T-helper 1 cell treated with Interleukin-12 subunit alpha and Interleukin-12 subunit beta and Interleukin-4 antibody, amounts not matched to agents 30 ng/mL and 1 ng/mL, for 36 hours (primary cell): ENCODE measurements at regions not wholly inside any gene's neighbourhood (a gene's known extent, or its start where the extent isn't known, plus 50 kb on each side); places are given as distances from the start of the nearest gene placed in this dataset.
"Not testable (repeated sequence)": the region's sequence is repeated elsewhere in the genome, so short reads cannot be mapped to it uniquely, and the experiment has no call there.

Experiments used
- intact Hi-C: fragments of 100-400 bp; cut with micrococcal nuclease; formaldehyde crosslinking; loops from one replicate; pipeline ENCODE4 v1.15.1; 2024

DNA sequence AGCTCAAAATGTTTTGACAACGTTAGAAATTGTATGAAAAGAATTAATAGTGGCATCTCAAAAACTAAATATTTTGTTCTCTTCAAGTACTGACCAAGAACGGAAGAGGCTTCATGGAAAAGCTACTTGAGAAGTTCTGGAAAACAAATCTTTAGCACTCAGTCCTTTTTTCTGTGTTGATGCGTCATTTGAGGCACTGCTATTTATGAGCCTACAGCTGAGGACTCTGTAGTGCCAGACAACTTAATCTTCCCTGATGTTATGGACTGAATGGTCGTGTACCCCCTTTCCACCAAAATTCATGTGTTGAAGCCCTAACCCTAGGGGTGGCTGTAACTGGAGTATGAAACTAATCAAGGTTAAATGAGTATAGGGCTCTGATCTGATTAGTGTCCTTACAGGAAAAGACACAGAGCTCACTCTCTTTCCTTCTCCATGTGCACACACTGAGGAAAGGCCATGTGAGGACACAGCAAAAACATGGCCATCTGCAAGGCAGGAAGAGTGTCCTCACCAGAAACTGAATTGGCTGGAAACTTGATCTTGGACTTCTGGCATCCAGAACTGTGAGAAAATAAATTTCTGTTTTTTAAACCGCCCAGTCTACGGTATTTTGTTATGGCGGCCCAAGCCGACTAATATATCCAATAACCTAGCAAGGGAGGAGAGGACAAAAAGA is 337.0 kb upstream of the CLEC14A start:
- intact Hi-C loops, result no loop called here

DNA sequence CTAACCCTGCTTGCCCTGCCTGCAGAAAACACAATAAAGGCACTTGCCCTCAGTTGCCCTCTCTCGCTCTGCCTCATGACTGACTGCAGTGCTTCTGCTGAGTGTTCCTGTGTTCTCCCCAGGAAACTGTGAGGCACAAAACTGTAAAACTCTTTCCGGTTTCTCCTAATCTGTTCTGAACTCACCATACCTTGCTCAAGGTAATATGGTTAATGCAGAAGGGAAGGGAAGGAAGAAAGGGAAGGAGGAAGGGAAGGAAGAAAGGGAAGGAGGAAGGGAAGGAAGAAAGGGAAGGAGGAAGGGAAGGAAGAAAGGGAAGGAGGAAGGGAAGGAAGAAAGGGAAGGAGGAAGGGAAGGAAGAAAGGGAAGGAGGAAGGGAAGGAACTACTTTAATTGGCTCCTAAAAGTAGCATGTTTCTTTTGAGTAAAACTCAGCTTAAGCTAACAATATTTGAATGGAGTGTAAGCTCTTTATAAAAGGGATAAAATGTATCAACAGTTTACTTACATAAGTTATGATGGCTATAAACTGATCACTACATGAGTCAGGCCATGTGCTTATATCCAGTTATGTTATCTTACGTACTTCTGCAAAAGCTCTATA is 334.0 kb upstream of the CLEC14A start:
- intact Hi-C loops, result no loop called here

DNA sequence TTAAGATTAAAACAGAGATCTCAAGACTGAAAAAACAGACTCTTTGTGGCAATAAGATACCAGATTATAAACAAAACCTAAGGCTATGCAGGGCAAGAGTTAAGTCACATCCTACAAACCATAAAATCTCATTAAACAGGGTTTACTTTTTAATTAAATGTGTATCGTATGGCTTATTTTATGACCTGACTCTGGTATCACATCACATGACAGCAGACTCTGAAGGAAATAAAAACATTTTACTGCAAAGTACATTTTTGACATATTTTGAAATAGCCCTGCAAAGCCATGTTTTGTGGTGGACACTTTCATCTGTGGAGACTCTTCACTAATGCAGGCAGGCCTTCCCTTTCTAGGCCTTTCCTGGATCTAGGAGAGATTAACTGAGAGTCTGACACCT is 327.6 kb upstream of the CLEC14A start:
- intact Hi-C loops, result no loop called here

- intact Hi-C loops, result no loop called here
Measured at GRCh38 chr14:38578278-38578681, 322.4 kb upstream of the CLEC14A start.

DNA sequence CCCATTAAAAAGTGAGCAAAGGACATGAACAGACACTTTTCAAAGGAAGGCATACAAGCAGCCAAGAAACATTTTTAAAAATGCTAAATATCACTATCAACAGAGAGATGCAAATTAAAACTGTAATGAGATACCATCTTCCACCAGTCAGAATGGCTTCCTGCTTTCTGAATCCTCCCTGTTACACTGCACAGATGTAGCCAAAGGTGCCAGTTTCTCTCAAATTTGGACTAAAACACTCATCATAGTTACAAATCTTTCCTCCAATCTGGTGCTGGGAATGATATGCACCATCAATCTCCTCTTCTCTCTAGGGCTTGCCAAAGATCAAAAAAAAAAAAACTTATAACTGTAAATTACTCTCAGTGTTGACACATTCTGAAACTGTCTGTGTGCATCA is 311.8 kb upstream of the CLEC14A start:
- intact Hi-C loops, result no loop called here

DNA sequence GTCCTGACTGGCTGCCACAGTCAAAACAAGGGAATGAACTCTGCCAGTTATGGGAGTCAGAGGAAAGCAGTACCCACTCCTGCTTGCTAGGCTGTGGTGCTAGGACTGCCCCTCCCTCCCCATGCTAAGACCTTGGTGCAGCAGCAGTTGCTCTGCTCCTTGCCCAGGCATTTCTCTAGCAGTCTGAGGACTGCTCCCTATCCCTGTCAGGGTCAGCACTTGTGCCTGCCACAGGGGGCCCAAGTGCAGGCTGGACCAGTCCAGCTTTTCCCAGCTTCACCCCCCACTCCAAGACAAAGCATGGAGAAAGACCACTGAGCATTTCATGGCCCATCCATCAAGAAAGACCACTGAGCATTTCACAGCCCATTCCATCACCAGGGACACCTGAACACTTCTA is 305.8 kb upstream of the CLEC14A start:
- intact Hi-C loops, result no loop called here

DNA sequence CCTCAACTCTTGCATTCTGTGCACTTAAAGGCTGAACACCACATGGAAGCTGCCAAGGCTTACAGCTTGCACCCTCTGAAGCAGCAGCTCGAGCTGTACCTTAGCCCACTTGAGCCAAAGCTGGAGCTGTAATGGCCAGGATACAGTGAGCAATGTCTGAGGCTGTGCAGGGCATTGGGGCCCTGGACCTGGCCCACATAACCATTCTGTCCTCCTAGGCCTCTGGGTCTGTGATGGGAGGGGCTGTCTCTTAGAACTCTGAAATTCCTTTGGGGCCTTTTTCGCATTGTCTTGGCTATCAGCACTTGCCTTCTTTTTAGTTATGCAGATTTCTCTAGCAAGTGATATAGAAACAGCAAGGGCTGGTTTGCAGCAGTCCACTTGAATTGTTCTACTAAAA is 303.8 kb upstream of the CLEC14A start:
- intact Hi-C loops, result no loop called here

- intact Hi-C loops, result not testable (repeated sequence)
Measured at GRCh38 chr14:38557391-38557790, 301.5 kb upstream of the CLEC14A start.

DNA sequence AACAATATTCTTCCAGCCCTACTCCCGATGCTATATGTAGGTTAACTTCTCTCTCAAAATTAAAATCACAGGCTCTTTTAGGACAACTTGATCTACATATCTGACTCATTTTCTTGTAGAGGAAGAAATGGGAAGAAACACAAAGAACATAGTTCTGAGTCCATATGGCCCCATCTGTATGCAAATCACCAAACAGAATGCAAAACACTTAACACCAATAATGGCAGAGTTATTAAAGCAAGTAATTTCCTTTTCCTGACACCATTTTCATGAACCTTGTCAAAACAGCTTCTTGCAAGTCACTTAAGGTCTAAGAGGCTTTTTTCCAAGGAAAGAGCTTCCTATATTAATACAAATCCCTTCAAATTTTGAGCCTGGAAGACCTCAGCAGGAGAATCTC is 300.4 kb upstream of the CLEC14A start:
- intact Hi-C loops, result no loop called here

- intact Hi-C loops, result no loop called here
Measured at GRCh38 chr14:38554026-38554425, 298.1 kb upstream of the CLEC14A start.

- intact Hi-C loops, result no loop called here
Measured at GRCh38 chr14:38553586-38553985, 297.7 kb upstream of the CLEC14A start.

DNA sequence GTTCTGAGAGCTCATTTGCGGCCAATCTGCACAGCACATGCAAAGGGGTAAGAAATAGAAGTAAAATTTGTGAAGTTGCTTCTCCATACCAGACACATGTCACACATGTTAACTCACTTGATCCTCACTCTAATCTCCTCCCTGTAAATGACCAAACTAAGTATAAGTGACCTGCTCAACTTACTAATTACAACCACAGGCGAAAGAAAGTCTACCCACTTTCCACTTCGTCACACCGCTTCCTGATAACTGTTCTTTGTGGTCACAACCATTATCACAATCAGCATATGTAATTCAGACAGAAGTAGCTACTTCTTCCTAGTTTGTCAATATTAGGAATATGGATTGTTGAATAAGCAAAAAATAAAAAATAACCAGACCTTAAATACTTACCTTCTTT is 293.7 kb upstream of the CLEC14A start:
- intact Hi-C loops, result no loop called here

GRCh38 chr14:38547961-38548490 is 292.1 kb upstream of the CLEC14A start:
- intact Hi-C loops, result no loop called here

GRCh38 chr14:38546932-38547551 is 291.1 kb upstream of the CLEC14A start:
- intact Hi-C loops, result no loop called here

GRCh38 chr14:38544776-38545175 is 288.9 kb upstream of the CLEC14A start:
- intact Hi-C loops, result no loop called here

- intact Hi-C loops, result not testable (repeated sequence)
Measured at GRCh38 chr14:38543851-38544250, 288.0 kb upstream of the CLEC14A start.

GRCh38 chr14:38538053-38538452 is 282.2 kb upstream of the CLEC14A start:
- intact Hi-C loops, result not testable (repeated sequence)

GRCh38 chr14:38536376-38537038 is 280.6 kb upstream of the CLEC14A start:
- intact Hi-C loops, result no loop called here

- intact Hi-C loops, result no loop called here
Measured at GRCh38 chr14:38528582-38528981, 272.7 kb upstream of the CLEC14A start.

DNA sequence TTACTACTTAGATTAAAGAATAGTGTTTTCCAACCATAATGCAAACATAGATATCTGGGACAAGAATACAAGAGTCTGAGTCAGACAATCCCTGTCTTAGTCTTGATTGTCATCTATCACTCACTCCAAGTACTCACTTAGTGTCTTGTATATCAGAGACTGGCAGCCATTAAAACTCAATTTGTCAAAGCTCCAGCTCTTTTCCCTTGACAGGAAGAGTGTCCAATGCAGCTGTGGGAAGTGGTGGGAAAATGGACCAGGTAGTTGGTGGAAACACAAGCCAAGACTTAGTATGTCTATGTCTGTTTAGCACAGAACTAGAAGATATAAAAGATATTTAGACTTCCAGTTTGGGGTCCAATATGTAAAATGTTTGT is 271.6 kb upstream of the CLEC14A start:
- intact Hi-C loops, result no loop called here

DNA sequence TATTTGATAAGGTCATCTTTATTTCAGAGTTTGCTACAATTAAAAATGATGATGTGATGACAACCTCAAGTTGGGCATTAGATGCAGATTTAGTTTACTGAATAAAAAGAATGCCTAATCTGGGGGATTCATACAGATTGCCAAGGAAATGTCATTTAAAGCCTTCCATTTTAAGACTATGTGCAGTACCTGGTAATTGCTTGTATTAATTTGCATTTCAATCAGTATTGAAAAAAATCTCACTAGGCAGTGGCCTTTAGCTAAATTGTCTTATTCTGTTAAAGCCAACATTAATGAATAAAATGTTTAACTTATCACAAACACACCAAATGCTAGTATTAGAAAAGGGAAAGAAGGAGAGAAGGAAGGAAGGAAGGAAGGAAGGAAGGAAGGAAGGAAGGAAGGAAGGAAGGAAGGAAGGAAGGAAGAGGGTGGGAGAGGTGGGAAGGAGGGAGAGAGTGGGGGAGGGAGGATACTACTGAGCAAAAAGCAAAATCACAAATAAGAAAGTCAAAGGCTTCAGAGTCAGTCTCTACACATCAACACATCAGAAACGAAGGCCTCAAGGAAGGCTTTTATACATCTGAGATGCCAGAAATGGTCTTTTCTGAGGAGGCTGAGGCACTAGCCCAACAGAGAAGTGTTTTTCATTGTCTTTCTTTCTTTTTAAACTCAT is 271.1 kb upstream of the CLEC14A start:
- intact Hi-C loops, result no loop called here
